Non-pigmented ciliary epithelial cell (primary cell): ENCODE measurements at regions not wholly inside any gene's neighbourhood (a gene's known extent, or its start where the extent isn't known, plus 50 kb on each side); places are given as distances from the start of the nearest gene placed in this dataset.

Source experiments
- DNase-seq: peaks from one replicate; pipeline ENCODE4 v3.0.0-alpha.2; 2010; ENCODE audit warnings: low read depth

GRCh38 chr4:38313175-38313574, 350.8 kb upstream of the KLF3 start:
- no peak for DNase-seq

GRCh38 chr4:38313999-38314561, 349.9 kb upstream of the KLF3 start:
- no peak for DNase-seq

- no peak for DNase-seq
These were observed 349.3 kb upstream of the KLF3 start for GRCh38 chr4:38314663-38315062.

GRCh38 chr4:38315286-38315685, 348.7 kb upstream of the KLF3 start:
- DNase-seq, result no peak

- no peak for DNase-seq
These were observed 348.0 kb upstream of the KLF3 start for GRCh38 chr4:38316045-38316444.

- DNase-seq, result no peak
These were observed 346.8 kb upstream of the KLF3 start for GRCh38 chr4:38317041-38317674.

GRCh38 chr4:38318737-38319455, 345.1 kb upstream of the KLF3 start:
- peak; percentile 90 for DNase-seq

- peak; percentile 66 for DNase-seq
These were observed 344.3 kb upstream of the KLF3 start for GRCh38 chr4:38319456-38320342.

GRCh38 chr4:38320343-38320695, 343.7 kb upstream of the KLF3 start:
- DNase-seq, result no peak

GRCh38 chr4:38320833-38321232, 343.2 kb upstream of the KLF3 start:
- DNase-seq, result no peak

- DNase-seq, result no peak
These were observed 341.3 kb upstream of the KLF3 start for GRCh38 chr4:38322714-38323113.

- no peak for DNase-seq
These were observed 340.8 kb upstream of the KLF3 start for GRCh38 chr4:38323141-38323641.

- DNase-seq, result no peak
These were observed 339.0 kb upstream of the KLF3 start for GRCh38 chr4:38324861-38325628.

- no peak for DNase-seq
These were observed 338.4 kb upstream of the KLF3 start for GRCh38 chr4:38325629-38325913.

- DNase-seq, result no peak
These were observed 337.5 kb upstream of the KLF3 start for GRCh38 chr4:38326499-38326898.

- DNase-seq, result no peak
These were observed 336.8 kb upstream of the KLF3 start for GRCh38 chr4:38327174-38327573.

GRCh38 chr4:38328989-38329729, 334.8 kb upstream of the KLF3 start:
- DNase-seq, result no peak

- no peak for DNase-seq
These were observed 333.7 kb upstream of the KLF3 start for GRCh38 chr4:38330321-38330720.

- no peak for DNase-seq
These were observed 333.1 kb upstream of the KLF3 start for GRCh38 chr4:38330936-38331335.

GRCh38 chr4:38332699-38333098, 331.3 kb upstream of the KLF3 start:
- DNase-seq, result no peak

GRCh38 chr4:38333219-38333618, 330.8 kb upstream of the KLF3 start:
- no peak for DNase-seq
